ENCODE measurements at regions not wholly inside any gene's neighbourhood (a gene's known extent, or its start where the extent isn't known, plus 50 kb on each side); places are given as distances from the start of the nearest gene placed in this dataset.

GRCh38 chr4:111393781-111394180 is 751.5 kb upstream of the FAM241A start:
- H3K27me3 Mint-ChIP-seq (ENCODE audit: insufficient read depth) = no peaks in the 10 kb centered on the region
- H3K4me3 Mint-ChIP-seq = no peak overlapping the region
- H3K4me1 Mint-ChIP-seq (ENCODE audit: low read depth) = peaks cover 10% of the 10 kb centered on the region
- H3K27ac Mint-ChIP-seq = no peak overlapping the region
- TF ChIP-seq CTCF (IDR thresholded peaks at IDR 0.05) = no peak
- DNase-seq = no peak
- H3K36me3 Mint-ChIP-seq (ENCODE audit: low read depth) = no peaks in the 10 kb centered on the region
- H3K9me3 Mint-ChIP-seq = no peaks in the 10 kb centered on the region

- Mint-ChIP-seq H3K27me3 (ENCODE audit: insufficient read depth) (no peaks in the 10 kb centered on the region), H3K9me3 (no peaks in the 10 kb centered on the region), H3K36me3 (ENCODE audit: low read depth) (no peaks in the 10 kb centered on the region), H3K27ac (no peak overlapping the region), H3K4me1 (ENCODE audit: low read depth) (peaks cover 21% of the 10 kb centered on the region), H3K4me3 (no peak overlapping the region)
- TF ChIP-seq CTCF (IDR thresholded peaks at IDR 0.05) = no peak
- DNase-seq = no peak
Measured at GRCh38 chr4:111398906-111399330, 746.3 kb upstream of the FAM241A start.

- peaks cover 19% of the 10 kb centered on the region for H3K4me1 Mint-ChIP-seq (ENCODE audit: low read depth)
- H3K9me3 Mint-ChIP-seq = no peaks in the 10 kb centered on the region
- H3K27me3 Mint-ChIP-seq (ENCODE audit: insufficient read depth) = no peaks in the 10 kb centered on the region
- H3K4me3 Mint-ChIP-seq = no peak overlapping the region
- no peak overlapping the region for H3K27ac Mint-ChIP-seq
- TF ChIP-seq CTCF (IDR thresholded peaks at IDR 0.05) = no peak
- no peaks in the 10 kb centered on the region for H3K36me3 Mint-ChIP-seq (ENCODE audit: low read depth)
- DNase-seq = no peak
Measured at GRCh38 chr4:111399623-111400022, 745.6 kb upstream of the FAM241A start.

- TF ChIP-seq CTCF (IDR thresholded peaks at IDR 0.05) = no peak
- Mint-ChIP-seq H3K4me1 (ENCODE audit: low read depth) (peaks cover 19% of the 10 kb centered on the region), H3K36me3 (ENCODE audit: low read depth) (no peaks in the 10 kb centered on the region), H3K27ac (peak overlapping the region; percentile 25; the same call in 1 of the 2 replicates), H3K4me3 (peak overlapping the region; percentile 11; the same call in 1 of the 2 replicates), H3K27me3 (ENCODE audit: insufficient read depth) (no peaks in the 10 kb centered on the region), H3K9me3 (no peaks in the 10 kb centered on the region)
- peak; percentile 78 for DNase-seq
Measured at GRCh38 chr4:111400741-111401140, 744.5 kb upstream of the FAM241A start.

- Mint-ChIP-seq H3K4me1 (ENCODE audit: low read depth) (peaks cover 11% of the 10 kb centered on the region), H3K36me3 (ENCODE audit: low read depth) (no peaks in the 10 kb centered on the region), H3K27me3 (ENCODE audit: insufficient read depth) (no peaks in the 10 kb centered on the region), H3K9me3 (no peaks in the 10 kb centered on the region), H3K4me3 (no peak overlapping the region), H3K27ac (no peak overlapping the region)
- no peak for DNase-seq
- TF ChIP-seq CTCF (IDR thresholded peaks at IDR 0.05) = no peak
Measured at GRCh38 chr4:111404673-111405072, 740.6 kb upstream of the FAM241A start.

- no peaks in the 10 kb centered on the region for H3K36me3 Mint-ChIP-seq (ENCODE audit: low read depth)
Measured at GRCh38 chr4:111405989-111406388, 739.3 kb upstream of the FAM241A start.

More at GRCh38 chr4:111405989-111406388, 739.3 kb upstream of the FAM241A start:
- H3K4me3 Mint-ChIP-seq = no peak overlapping the region
- no peak for DNase-seq
- TF ChIP-seq CTCF (IDR thresholded peaks at IDR 0.05) = no peak
- H3K27ac Mint-ChIP-seq = no peak overlapping the region
- H3K27me3 Mint-ChIP-seq (ENCODE audit: insufficient read depth) = no peaks in the 10 kb centered on the region
- H3K9me3 Mint-ChIP-seq = no peaks in the 10 kb centered on the region
- peaks cover 12% of the 10 kb centered on the region for H3K4me1 Mint-ChIP-seq (ENCODE audit: low read depth)
